Fibroblast of lung (primary cell): ENCODE measurements at regions not wholly inside any gene's neighbourhood (a gene's known extent, or its start where the extent isn't known, plus 50 kb on each side); places are given as distances from the start of the nearest gene placed in this dataset.
A peak's percentile ranks its signal among the peaks of the same experiment; 100 is the strongest.

ENCODE experiments used
- DNase-seq, 2 donors: peaks; one replicate each; pipeline versions ENCODE4 v3.0.0 to v3.0.0-alpha.2; 2010; ENCODE audit warnings: low read depth in 2 of 2
- H2AFZ ChIP-seq: 2 replicates; pipeline ENCODE4 v1.5.1; 2012; ENCODE audit warnings: low read length, control low read depth, inconsistent platforms
- H3K27ac ChIP-seq: 2 replicates; pipeline ENCODE4 v1.5.1; 2011; ENCODE audit warnings: low read length, control low read depth; ENCODE audit not compliant: insufficient read depth
- H3K27me3 ChIP-seq: 2 replicates; pipeline ENCODE4 v1.5.1; 2011; ENCODE audit warnings: mild to moderate bottlenecking, low read length; ENCODE audit not compliant: control insufficient read depth, insufficient read depth
- H3K36me3 ChIP-seq: 2 replicates; pipeline ENCODE4 v1.5.1; 2011; ENCODE audit warnings: low read length; ENCODE audit not compliant: control insufficient read depth, insufficient read depth
- H3K4me1 ChIP-seq: 2 replicates; pipeline ENCODE4 v1.5.1; 2011; ENCODE audit warnings: low read length; ENCODE audit not compliant: control insufficient read depth, insufficient read depth; ENCODE audit errors: extremely low read depth
- H3K4me2 ChIP-seq: 2 replicates; pipeline ENCODE4 v1.5.1; 2011; ENCODE audit warnings: low read length, control low read depth; ENCODE audit not compliant: insufficient read depth; ENCODE audit errors: extremely low read depth
- H3K4me3 ChIP-seq, 4 experiments: fragments of 200-600 bp in 1 of 4; sonication (generic) in 1 of 4; replicated peaks in 1 of 4; 2 replicates each; pipeline ENCODE4 v1.5.1; 2011 to 2016; ENCODE audit warnings: low read length in 4 of 4, low read depth in 3 of 4, mild to moderate bottlenecking in 3 of 4, control low read depth in 2 of 4, inconsistent platforms in 1 of 4, mixed read lengths in 1 of 4; ENCODE audit not compliant: insufficient read depth in 1 of 4; ENCODE audit errors: control extremely low read depth in 1 of 4
- H3K79me2 ChIP-seq: 2 replicates; pipeline ENCODE4 v1.5.1; 2012; ENCODE audit warnings: mild to moderate bottlenecking, low read length, inconsistent platforms; ENCODE audit not compliant: control insufficient read depth, insufficient read depth
- H3K9ac ChIP-seq: 2 replicates; pipeline ENCODE4 v1.5.1; 2011; ENCODE audit warnings: mild to moderate bottlenecking, low read length, control low read depth; ENCODE audit not compliant: insufficient read depth
- H3K9me3 ChIP-seq: 2 replicates; pipeline ENCODE4 v1.5.1; 2012; ENCODE audit warnings: low read depth, low read length; ENCODE audit not compliant: control insufficient read depth, insufficient read depth
- H4K20me1 ChIP-seq: 2 replicates; pipeline ENCODE4 v1.5.1; 2011; ENCODE audit warnings: low read length; ENCODE audit not compliant: control insufficient read depth, insufficient read depth; ENCODE audit errors: extremely low read depth
- EZH2 ChIP-seq: IDR thresholded peaks from 2 replicates; pipeline ENCODE4 v1.5.1; 2012; ENCODE audit warnings: low read length, control low read depth, mild to moderate bottlenecking; ENCODE audit errors: missing control alignments
- TF ChIP-seq, protein P1 (sequence below), 2 donors: IDR thresholded peaks in 1 of 2; conservative IDR thresholded peaks in 1 of 2; 1 replicate in 1 of 2; 2 replicates in 1 of 2; pipeline ENCODE4 v1.5.1; 2011 to 2012; ENCODE audit warnings: low read length in 2 of 2, control low read depth in 1 of 2, inconsistent platforms in 1 of 2, low read depth in 1 of 2, mild to moderate bottlenecking in 1 of 2

DNA sequence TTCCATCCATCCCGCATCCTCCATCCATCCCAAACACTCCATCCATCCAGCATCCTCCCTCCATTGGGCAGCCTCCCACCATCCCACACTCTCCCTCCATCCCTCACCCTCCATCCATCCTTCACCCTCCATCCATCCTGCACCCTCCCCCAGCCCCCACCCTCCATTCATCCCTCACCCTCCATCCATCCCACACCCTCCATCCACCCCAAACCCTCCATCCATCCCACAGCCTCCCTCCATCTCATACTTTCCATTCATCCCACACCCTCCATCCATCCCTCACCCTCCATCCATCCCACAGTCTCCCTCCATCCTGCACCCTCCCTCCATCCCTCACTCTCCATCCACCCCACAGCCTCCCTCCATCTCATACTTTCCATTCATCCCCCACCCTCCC is 60.4 kb downstream of the FOXI2 start:
- Histone ChIP-seq H3K4me2 (no peak overlapping the region), H2AFZ (no peak overlapping the region), H3K4me1 (no peaks in the 10 kb centered on the region), H3K9ac (no peak overlapping the region), H3K27me3 (no peaks in the 10 kb centered on the region), H3K9me3 (no peaks in the 10 kb centered on the region), H3K4me3 (no peak overlapping the region), H4K20me1 (no peaks in the 10 kb centered on the region), H3K27ac (no peak overlapping the region), H3K79me2 (no peaks in the 10 kb centered on the region), H3K36me3 (no peaks in the 10 kb centered on the region)
- TF ChIP-seq, protein P1, sequence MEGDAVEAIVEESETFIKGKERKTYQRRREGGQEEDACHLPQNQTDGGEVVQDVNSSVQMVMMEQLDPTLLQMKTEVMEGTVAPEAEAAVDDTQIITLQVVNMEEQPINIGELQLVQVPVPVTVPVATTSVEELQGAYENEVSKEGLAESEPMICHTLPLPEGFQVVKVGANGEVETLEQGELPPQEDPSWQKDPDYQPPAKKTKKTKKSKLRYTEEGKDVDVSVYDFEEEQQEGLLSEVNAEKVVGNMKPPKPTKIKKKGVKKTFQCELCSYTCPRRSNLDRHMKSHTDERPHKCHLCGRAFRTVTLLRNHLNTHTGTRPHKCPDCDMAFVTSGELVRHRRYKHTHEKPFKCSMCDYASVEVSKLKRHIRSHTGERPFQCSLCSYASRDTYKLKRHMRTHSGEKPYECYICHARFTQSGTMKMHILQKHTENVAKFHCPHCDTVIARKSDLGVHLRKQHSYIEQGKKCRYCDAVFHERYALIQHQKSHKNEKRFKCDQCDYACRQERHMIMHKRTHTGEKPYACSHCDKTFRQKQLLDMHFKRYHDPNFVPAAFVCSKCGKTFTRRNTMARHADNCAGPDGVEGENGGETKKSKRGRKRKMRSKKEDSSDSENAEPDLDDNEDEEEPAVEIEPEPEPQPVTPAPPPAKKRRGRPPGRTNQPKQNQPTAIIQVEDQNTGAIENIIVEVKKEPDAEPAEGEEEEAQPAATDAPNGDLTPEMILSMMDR (conservative IDR thresholded peaks at IDR 0.05 in 1 of 2, IDR thresholded peaks at IDR 0.05 in 1 of 2; ENCODE audit: low read depth in 1 of 2, low read length in 2 of 2), result no peak
- DNase-seq, result peak in 1 of 2 donors; percentile 4

DNA sequence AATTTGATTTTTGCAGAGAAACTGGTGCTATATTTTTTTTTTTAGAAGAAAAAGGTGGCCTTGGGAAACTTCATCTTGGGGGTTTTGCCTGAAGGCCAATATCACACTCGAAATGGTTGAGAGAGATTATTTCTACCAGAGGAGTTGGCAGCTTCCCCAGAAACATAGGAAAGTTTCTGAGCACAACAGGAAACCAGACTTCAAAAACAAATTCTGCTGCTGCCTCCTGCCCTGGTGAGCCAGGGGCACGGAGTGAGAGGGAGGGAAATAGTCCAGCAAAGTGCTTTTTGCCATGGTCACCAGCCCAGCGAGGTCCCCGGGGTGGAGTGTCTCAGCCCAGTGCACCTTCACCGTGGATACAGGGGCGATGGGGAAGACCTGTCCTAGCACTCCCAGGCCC is 61.1 kb downstream of the FOXI2 start:
- Histone ChIP-seq H3K4me3 (no peak overlapping the region), H3K27ac (no peak overlapping the region), H3K4me1 (no peaks in the 10 kb centered on the region), H3K27me3 (no peaks in the 10 kb centered on the region), H3K4me2 (no peak overlapping the region), H3K9me3 (no peaks in the 10 kb centered on the region), H3K79me2 (no peaks in the 10 kb centered on the region), H4K20me1 (no peaks in the 10 kb centered on the region), H3K9ac (no peak overlapping the region), H2AFZ (no peak overlapping the region), H3K36me3 (no peaks in the 10 kb centered on the region)
- no peak for TF ChIP-seq EZH2
- TF ChIP-seq, protein P1 (conservative IDR thresholded peaks at IDR 0.05 in 1 of 2, IDR thresholded peaks at IDR 0.05 in 1 of 2; ENCODE audit: low read depth in 1 of 2, low read length in 2 of 2), result no peak
- no peak for DNase-seq

DNA sequence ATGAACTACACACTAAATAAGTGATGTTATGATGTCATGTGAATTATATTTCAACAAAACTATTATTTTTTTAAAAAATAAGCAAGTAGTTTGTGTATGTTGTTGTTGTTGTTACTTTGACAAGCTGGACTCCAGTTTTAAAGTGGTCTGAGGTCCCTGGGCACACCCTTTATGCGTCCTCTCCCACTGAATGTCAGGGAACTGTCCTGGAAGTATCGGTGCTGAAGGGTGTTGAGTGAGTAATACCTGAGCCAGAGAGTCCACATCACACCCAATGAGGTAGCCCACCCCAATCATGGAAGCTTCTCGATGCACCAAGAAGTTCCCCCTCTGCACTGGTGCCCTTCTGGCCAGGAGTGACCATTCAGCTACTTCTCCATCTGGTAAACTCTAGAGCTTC is 64.3 kb downstream of the FOXI2 start:
- TF ChIP-seq, protein P1 (conservative IDR thresholded peaks at IDR 0.05 in 1 of 2, IDR thresholded peaks at IDR 0.05 in 1 of 2; ENCODE audit: low read depth in 1 of 2, low read length in 2 of 2), result no peak
- no peak for TF ChIP-seq EZH2
- DNase-seq, result no peak
- Histone ChIP-seq H2AFZ (no peak overlapping the region), H4K20me1 (no peaks in the 10 kb centered on the region), H3K79me2 (no peaks in the 10 kb centered on the region), H3K36me3 (no peaks in the 10 kb centered on the region), H3K27me3 (no peaks in the 10 kb centered on the region), H3K4me2 (no peak overlapping the region), H3K27ac (no peak overlapping the region), H3K4me3 (no peak overlapping the region), H3K9me3 (no peaks in the 10 kb centered on the region), H3K4me1 (no peaks in the 10 kb centered on the region), H3K9ac (no peak overlapping the region)
